GM23338 (cell line): ENCODE measurements at regions not wholly inside any gene's neighbourhood (a gene's known extent, or its start where the extent isn't known, plus 50 kb on each side); places are given as distances from the start of the nearest gene placed in this dataset.

Experiments
- ATAC-seq: fragments of 200-7000 bp; cut with Tn5 transposase; 3 replicates; pipeline ENCODE4 v1.9.1; 2020
- DNase-seq: peaks from one replicate; pipeline ENCODE4 v3.0.0-alpha.2; 2015; ENCODE audit warnings: low spot score
- H2AFZ ChIP-seq: fragments of 200-600 bp; sonication (generic); 2 replicates; pipeline ENCODE4 v1.8.0; 2016; ENCODE audit warnings: antibody characterized with exemption, mild to moderate bottlenecking, moderate library complexity
- H3F3A ChIP-seq: fragments of 200-600 bp; sonication (generic); replicated peaks from 2 replicates; pipeline ENCODE4 v1.8.0; 2017; ENCODE audit warnings: antibody characterized with exemption, mixed run types, low read depth
- H3K27ac ChIP-seq: fragments of 200-600 bp; sonication (generic); 2 replicates; pipeline ENCODE4 v1.6.1; 2016; ENCODE audit warnings: low read depth
- H3K27me3 ChIP-seq: fragments of 200-600 bp; sonication (generic); 2 replicates; pipeline ENCODE4 v1.8.0; 2016; ENCODE audit warnings: mild to moderate bottlenecking, mixed run types, moderate library complexity; ENCODE audit not compliant: insufficient read depth
- H3K36me3 ChIP-seq: fragments of 200-600 bp; sonication (generic); 2 replicates; pipeline ENCODE4 v1.8.0; 2016; ENCODE audit warnings: mild to moderate bottlenecking; ENCODE audit not compliant: insufficient read depth
- H3K4me1 ChIP-seq: fragments of 200-600 bp; sonication (generic); 2 replicates; pipeline ENCODE4 v1.8.0; 2016; ENCODE audit warnings: mild to moderate bottlenecking, moderate library complexity; ENCODE audit not compliant: insufficient read depth
- H3K4me2 ChIP-seq: fragments of 200-600 bp; sonication (generic); 2 replicates; pipeline ENCODE4 v1.7.1; 2017; ENCODE audit warnings: mixed run types
- H3K4me3 ChIP-seq: fragments of 200-600 bp; sonication (generic); 2 replicates; pipeline ENCODE4 v1.6.1; 2016; ENCODE audit warnings: mixed run types
- H3K79me2 ChIP-seq: fragments of 200-600 bp; sonication (generic); replicated peaks from 2 replicates; pipeline ENCODE4 v1.8.0; 2017; ENCODE audit warnings: mild to moderate bottlenecking; ENCODE audit not compliant: insufficient read depth
- H3K9me2 ChIP-seq: fragments of 200-600 bp; sonication (generic); 2 replicates; pipeline ENCODE4 v1.8.0; 2017; ENCODE audit not compliant: insufficient read depth
- H4K20me1 ChIP-seq: fragments of 200-600 bp; sonication (generic); replicated peaks from 2 replicates; pipeline ENCODE4 v1.8.0; 2017; ENCODE audit warnings: mild to moderate bottlenecking; ENCODE audit not compliant: insufficient read depth
- H3K27ac Mint-ChIP-seq: 2 replicates; pipeline ENCODE4 v1.8.0; 2020; ENCODE audit warnings: inconsistent platforms, mild to moderate bottlenecking, moderate library complexity, mixed read lengths
- H3K27me3 Mint-ChIP-seq: 3 replicates; pipeline ENCODE4 v1.8.0; 2022; ENCODE audit warnings: low read depth, mild to moderate bottlenecking, moderate library complexity, mixed read lengths, inconsistent platforms; ENCODE audit not compliant: insufficient read depth, poor library complexity
- H3K36me3 Mint-ChIP-seq: 3 replicates; pipeline ENCODE4 v1.8.0; 2021; ENCODE audit warnings: low read depth, mild to moderate bottlenecking, inconsistent platforms, moderate library complexity, mixed read lengths
- H3K4me1 Mint-ChIP-seq: 3 replicates; pipeline ENCODE4 v1.8.0; 2020; ENCODE audit warnings: mild to moderate bottlenecking, inconsistent platforms, mixed read lengths
- H3K4me3 Mint-ChIP-seq: 3 replicates; pipeline ENCODE4 v1.8.0; 2021; ENCODE audit warnings: moderate library complexity, mild to moderate bottlenecking, inconsistent platforms, mixed read lengths
- H3K9me3 Mint-ChIP-seq: 3 replicates; pipeline ENCODE4 v1.8.0; 2020; ENCODE audit warnings: moderate library complexity, mild to moderate bottlenecking, inconsistent platforms, mixed read lengths
- CREB1 ChIP-seq: fragments of 250-450 bp; sonication (Bioruptor Pico); IDR thresholded peaks from 2 replicates; pipeline ENCODE4 v1.5.0; 2020; ENCODE audit warnings: low read depth, mild to moderate bottlenecking, moderate library complexity
- ETS1 ChIP-seq: IDR thresholded peaks from 2 replicates; pipeline ENCODE4 v1.6.1; 2016; ENCODE audit warnings: antibody characterized with exemption
- EZH2 ChIP-seq: fragments of 200-600 bp; sonication (generic); IDR thresholded peaks from one replicate; pipeline ENCODE4 v1.8.0; 2017; ENCODE audit warnings: antibody characterized with exemption, mild to moderate bottlenecking, low read depth; ENCODE audit not compliant: unreplicated experiment
- EZH2phosphoT487 ChIP-seq: fragments of 200-600 bp; sonication (generic); IDR thresholded peaks from one replicate; pipeline ENCODE4 v1.8.1; 2018; ENCODE audit warnings: antibody characterized with exemption; ENCODE audit not compliant: unreplicated experiment
- JUNB ChIP-seq: IDR thresholded peaks from one replicate; pipeline ENCODE4 v1.6.1; 2016; ENCODE audit warnings: antibody characterized with exemption; ENCODE audit not compliant: unreplicated experiment
- POLR2AphosphoS5 ChIP-seq: IDR thresholded peaks from 2 replicates; pipeline ENCODE4 v1.6.1; 2016; ENCODE audit warnings: antibody characterized with exemption, low read depth
- REST ChIP-seq: IDR thresholded peaks from one replicate; pipeline ENCODE4 v1.6.1; 2018; ENCODE audit warnings: antibody characterized with exemption; ENCODE audit not compliant: unreplicated experiment
- ZNF114 ChIP-seq: fragments of 250-450 bp; sonication (Bioruptor Pico); IDR thresholded peaks from 2 replicates; pipeline ENCODE4 v1.5.0; 2020; ENCODE audit warnings: mild to moderate bottlenecking, moderate library complexity
- ZNF331 ChIP-seq: fragments of 250-450 bp; sonication (Bioruptor Pico); IDR thresholded peaks from 2 replicates; pipeline ENCODE4 v1.5.0; 2020; ENCODE audit warnings: low read depth, mild to moderate bottlenecking, moderate library complexity
- ZNF462 ChIP-seq: fragments of 250-450 bp; sonication (Bioruptor Pico); IDR thresholded peaks from 2 replicates; pipeline ENCODE4 v1.5.0; 2020; ENCODE audit warnings: mild to moderate bottlenecking, moderate library complexity

GRCh38 chr3:176712191-176712590 lies 485.1 kb downstream of the TBL1XR1 start (continued):
- TF ChIP-seq ZNF462 (no peak), POLR2AphosphoS5 (no peak), ETS1 (no peak)

- H2AFZ ChIP-seq, result no peak overlapping the region
- no peak for ATAC-seq
- no peak for DNase-seq
- TF ChIP-seq ETS1 (no peak), ZNF331 (no peak), JUNB (no peak), EZH2 (no peak), REST (no peak), CREB1 (no peak), EZH2phosphoT487 (no peak), ZNF114 (CRISPR knock-in tag) (no peak)
- no peaks in the 10 kb centered on the region for H3K4me1 ChIP-seq
- H3K27me3 Mint-ChIP-seq, result peaks cover 3% of the 10 kb centered on the region
- no peak overlapping the region for H3K4me3 Mint-ChIP-seq
- no peaks in the 10 kb centered on the region for H3K36me3 ChIP-seq
- peaks cover 10% of the 10 kb centered on the region for H3K36me3 Mint-ChIP-seq
- H3K27ac Mint-ChIP-seq, result no peak overlapping the region
- peaks cover 14% of the 10 kb centered on the region for H3K4me1 Mint-ChIP-seq
- peaks cover 4% of the 10 kb centered on the region; the same call in 1 of the 2 replicates for H3K9me2 ChIP-seq
- H3K27me3 ChIP-seq, result no peaks in the 10 kb centered on the region
- no peaks in the 10 kb centered on the region for H3F3A ChIP-seq
- H3K79me2 ChIP-seq, result no peaks in the 10 kb centered on the region
- H3K27ac ChIP-seq, result no peak overlapping the region
- H3K4me3 ChIP-seq, result no peak overlapping the region
- H4K20me1 ChIP-seq, result no peaks in the 10 kb centered on the region
- H3K4me2 ChIP-seq, result no peak overlapping the region
- H3K9me3 Mint-ChIP-seq, result peaks cover 13% of the 10 kb centered on the region
These were observed 498.0 kb downstream of the TBL1XR1 start for GRCh38 chr3:176699288-176699687.
